Activated CD4-positive, alpha-beta T cell treated with anti-CD3 and anti-CD28 coated beads, Interleukin-10, Interleukin-2, amounts not matched to agents 100 ng/mL and 50 ng/mL, durations not matched to agents 16 hours and 8 hours (primary cell): ENCODE measurements at regions not wholly inside any gene's neighbourhood (a gene's known extent, or its start where the extent isn't known, plus 50 kb on each side); places are given as distances from the start of the nearest gene placed in this dataset.

Experiments
- DNase-seq: peaks from one replicate; pipeline ENCODE4 v3.0.0-alpha.2; 2020

GRCh38 chr6:112745765-112746164 is 398.6 kb downstream of the RFPL4B start:
- no peak for DNase-seq

GRCh38 chr6:112749673-112750072 is 402.5 kb downstream of the RFPL4B start:
- DNase-seq: no peak

GRCh38 chr6:112752305-112752704 is 405.2 kb downstream of the RFPL4B start:
- no peak for DNase-seq

DNA sequence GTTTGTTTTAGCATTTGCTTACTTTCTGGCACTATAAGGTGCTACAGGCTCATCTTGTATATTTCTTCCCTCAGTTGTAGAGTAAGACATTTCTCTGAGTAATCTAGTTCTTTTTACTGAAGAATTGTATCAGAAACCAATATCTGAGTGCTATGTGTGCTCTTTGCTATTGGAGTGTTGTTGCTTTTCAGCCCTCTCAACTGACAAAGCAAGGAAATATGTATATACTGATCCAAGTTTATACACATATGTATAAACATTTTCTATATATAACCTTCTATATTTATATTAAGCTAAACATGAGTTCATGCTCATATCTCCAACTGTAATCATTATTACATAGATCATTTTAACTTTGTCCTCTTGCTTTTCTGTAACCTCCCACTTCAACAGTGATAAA is 405.7 kb downstream of the RFPL4B start:
- no peak for DNase-seq

DNA sequence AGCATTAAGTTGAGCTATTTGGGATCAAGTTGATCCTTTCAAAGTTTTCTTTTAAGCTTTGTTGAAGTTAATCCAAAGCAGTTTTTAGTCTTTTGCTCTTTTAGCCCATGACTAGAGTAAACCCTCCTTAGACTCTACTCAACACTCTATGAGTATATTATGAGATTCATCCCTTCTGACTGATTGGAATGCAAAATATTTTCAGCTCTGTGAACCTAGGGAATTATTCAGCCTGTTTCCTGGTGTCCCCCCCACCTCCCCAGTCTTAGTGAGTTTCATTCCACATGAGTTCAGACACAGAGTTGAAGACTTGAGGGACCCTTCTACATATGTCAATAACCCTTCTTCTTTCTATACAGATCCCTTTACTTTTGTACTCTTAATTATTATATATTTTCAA is 413.7 kb downstream of the RFPL4B start:
- no peak for DNase-seq

DNA sequence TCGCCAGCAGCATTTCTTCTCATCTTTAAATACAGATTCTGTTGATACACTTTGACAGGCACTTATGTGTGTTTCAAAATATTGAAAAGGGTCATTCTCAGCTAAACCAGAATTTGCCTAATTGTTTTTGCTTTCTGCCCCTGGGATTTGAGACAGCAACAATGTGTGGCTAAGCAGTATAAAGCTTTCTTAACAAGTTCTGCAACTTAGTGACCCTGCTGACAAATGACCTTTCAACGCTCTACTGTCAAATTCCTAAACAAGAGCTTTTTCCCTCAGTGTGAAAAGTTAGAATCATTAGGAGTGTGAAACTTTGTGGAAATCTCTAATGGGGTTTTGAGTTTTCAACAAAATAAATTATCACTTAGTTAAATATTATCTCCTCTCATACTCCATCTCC is 414.6 kb downstream of the RFPL4B start:
- no peak for DNase-seq

- no peak for DNase-seq
Observed at GRCh38 chr6:112764377-112764776, 417.2 kb downstream of the RFPL4B start.

- DNase-seq: no peak
Observed at GRCh38 chr6:112770308-112770707, 423.2 kb downstream of the RFPL4B start.

DNA sequence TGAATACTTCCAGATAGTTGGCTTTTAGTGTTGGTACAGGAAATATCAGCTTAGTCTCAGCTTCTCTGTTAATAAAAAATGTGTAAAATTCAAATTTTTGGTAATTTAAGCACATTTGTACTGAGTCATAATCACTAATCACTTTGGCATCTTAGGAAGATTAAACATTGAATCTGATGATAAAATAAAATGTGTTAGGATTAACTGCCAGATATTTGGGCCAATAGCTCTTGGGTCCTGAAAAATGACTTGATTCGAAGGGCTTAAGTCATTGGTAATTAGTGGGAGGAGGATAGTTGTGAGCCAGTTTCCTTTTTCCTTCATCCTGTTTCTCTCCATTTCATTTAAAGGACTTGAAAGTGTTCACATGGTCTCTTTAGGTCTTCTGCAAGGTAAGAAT is 426.1 kb downstream of the RFPL4B start:
- no peak for DNase-seq

DNA sequence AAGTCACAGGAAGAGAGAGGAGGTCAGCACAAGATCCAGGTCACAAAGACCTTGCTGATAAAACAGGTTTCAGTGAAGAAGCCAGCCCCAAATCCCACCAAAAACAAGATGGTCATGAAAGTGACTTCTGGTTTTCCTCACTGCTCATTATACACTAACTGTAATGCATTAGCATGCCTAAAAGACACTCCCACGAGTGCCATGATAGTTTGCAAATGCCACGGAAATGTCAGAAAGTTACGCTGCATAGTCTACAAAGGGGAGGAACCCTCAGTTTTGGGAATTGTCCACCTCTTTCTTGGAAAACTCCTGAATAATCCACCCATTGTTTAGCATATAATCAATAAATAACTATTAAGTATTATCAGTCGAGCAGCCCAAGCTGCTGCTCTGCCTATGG is 427.2 kb downstream of the RFPL4B start:
- no peak for DNase-seq

- DNase-seq: peak; percentile 50
Observed at GRCh38 chr6:112780498-112781096, 433.5 kb downstream of the RFPL4B start.

GRCh38 chr6:112781241-112781640 is 434.1 kb downstream of the RFPL4B start:
- DNase-seq: no peak

DNA sequence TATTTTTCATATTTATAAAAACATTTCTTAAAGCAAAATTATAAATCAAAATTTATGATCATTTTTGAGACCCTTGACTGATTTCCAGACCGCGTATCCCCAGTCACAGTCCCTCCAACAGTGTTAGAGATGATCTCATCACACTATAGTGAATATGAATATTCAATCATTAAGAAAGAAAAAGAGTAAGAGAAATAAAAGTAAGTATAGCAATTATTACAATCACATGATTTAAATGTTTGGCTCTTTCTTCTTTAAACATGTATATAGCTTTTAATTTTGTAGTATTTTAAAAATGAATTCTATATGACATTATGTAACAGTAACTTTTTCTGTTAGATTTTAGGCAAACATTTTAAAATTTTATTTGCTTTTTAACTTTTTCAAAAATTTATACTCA is 438.3 kb downstream of the RFPL4B start:
- no peak for DNase-seq

GRCh38 chr6:112786801-112787200 is 439.7 kb downstream of the RFPL4B start:
- DNase-seq: no peak

DNA sequence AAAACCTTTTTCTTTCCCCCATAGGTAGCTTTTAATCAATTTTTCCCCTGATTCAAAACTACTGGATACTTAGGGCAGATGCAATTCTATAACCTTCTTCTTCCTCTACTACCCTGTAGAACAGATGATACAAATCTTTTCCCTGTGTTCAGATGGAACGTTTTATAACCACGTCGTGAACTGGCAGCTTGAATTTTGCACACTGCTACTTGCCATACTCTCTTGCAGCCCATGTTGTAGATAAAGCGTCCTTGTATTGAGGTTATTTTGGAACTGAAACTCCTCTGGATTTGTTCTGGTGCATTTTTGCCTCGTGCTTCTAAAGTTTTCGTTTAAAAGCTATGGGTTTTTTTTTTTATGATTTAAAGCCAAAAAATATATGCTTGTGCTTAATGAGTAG is 440.2 kb downstream of the RFPL4B start:
- no peak for DNase-seq

GRCh38 chr6:112795316-112795715 is 448.2 kb downstream of the RFPL4B start:
- DNase-seq: no peak

DNA sequence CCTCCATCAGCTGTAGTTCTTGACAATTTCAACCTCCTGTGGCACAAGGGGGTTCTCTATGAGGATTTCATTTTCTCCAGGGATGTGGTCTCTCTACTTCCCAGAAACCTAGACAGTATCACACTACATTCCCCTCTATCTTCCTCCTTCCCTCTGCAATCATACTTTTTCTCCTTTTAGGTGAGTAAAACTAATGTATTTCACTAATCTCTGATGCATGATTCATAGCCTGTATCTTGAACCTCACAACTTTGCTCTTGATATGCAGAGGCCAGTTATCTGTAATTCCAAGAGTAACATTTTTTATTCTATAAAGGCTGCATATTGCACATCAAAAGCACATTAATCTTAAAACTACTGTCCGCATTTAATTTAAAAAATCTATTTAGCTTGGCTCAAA is 449.6 kb downstream of the RFPL4B start:
- DNase-seq: no peak

- DNase-seq: no peak
Observed at GRCh38 chr6:112799889-112800288, 452.8 kb downstream of the RFPL4B start.

DNA sequence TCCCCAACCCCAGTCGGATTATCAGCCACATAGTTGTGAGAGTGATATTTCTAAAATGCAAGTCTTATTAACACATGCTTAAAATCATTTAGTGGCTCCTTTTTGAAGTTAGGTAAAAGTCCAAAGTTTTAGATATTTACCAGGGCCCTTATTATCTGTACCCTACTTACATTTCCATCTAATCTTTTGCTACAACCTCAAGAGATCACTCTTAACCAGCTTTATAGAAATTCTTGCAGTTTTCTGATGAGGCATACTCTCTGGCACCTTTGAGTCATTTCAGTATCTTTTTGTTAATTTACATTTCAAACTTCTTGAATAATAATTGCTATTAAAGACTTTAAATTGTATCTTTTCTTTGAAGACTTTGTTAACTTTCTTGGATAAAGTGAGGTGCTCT is 453.3 kb downstream of the RFPL4B start:
- no peak for DNase-seq

DNA sequence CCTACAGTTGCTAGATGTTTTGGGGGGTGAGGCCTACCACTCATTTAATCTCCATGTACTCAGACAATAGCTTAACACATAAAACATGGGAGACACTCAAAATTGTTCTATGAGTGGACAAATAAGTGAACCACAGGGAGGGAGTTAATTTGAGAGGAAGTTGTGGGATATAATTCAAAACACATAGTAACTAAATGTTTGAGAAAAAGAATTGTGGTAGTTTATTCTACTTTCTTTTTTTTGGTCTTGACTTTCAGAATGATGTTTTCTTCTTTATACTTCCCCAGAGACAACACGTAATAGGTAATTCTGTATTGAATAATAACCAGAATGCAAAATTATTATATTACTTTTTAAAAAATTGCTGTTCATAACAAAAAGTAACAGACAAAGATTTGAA is 453.8 kb downstream of the RFPL4B start:
- DNase-seq: no peak

DNA sequence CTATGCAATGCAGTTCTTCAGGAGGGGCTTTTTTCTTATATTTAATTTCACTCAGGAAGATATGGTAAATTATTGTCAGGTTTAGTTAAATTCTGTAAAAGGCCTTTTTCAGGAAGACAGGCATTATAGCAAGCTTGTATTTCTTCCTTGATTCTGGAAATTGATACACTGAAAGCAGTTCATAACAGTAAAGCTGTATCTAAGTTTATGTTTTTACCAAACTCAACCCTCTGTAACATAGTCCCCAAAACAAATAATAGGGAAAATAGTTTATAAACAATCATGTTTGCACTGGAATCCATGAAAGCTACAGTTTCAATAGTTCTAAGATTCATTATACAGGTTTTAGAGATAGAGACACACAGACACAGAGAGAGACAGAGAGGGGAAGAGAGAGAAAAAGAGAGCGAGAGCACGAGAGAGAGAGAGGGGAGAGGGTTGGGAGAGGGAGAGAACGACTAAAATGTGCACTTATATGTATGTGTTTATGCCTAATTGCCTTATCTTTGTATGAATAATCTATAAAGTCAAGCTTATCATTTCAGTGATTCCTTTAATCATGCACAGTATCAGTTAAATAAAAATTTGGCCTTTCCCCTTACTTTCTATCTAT is 454.4 kb downstream of the RFPL4B start:
- no peak for DNase-seq

- DNase-seq: no peak
Observed at GRCh38 chr6:112802144-112802543, 455.0 kb downstream of the RFPL4B start.

DNA sequence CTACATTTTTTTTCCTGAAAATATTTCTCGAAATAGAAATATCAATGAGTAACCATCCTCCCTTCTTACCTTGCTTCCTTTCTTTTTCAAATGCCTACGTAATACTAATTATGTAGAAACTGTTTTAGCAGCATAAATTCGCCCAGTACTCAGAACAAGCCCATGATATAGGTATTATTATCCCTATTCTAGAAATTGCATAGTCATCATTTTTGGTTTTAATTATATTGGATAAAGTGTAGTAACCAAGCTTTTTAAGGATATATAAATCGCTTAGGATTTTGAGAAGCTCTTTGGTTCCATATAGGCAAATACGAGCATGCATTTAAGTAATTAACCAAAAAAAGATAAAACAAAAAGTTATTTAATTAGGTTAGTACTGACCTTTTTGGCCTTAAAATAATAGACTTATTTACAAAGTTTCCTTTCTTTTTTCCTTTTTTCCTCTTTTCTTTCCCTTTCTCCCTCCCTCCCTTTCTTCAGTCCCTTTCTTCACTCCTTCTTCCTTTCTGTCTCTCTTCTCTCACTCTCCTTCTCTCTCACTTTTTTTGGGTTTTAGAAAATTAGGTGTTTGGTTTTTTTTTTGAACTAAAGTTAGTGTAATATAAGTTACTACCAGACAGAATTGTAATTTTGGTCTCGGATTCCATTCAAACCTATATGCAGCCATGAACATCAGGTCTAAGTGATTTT is 457.7 kb downstream of the RFPL4B start:
- DNase-seq: no peak

DNA sequence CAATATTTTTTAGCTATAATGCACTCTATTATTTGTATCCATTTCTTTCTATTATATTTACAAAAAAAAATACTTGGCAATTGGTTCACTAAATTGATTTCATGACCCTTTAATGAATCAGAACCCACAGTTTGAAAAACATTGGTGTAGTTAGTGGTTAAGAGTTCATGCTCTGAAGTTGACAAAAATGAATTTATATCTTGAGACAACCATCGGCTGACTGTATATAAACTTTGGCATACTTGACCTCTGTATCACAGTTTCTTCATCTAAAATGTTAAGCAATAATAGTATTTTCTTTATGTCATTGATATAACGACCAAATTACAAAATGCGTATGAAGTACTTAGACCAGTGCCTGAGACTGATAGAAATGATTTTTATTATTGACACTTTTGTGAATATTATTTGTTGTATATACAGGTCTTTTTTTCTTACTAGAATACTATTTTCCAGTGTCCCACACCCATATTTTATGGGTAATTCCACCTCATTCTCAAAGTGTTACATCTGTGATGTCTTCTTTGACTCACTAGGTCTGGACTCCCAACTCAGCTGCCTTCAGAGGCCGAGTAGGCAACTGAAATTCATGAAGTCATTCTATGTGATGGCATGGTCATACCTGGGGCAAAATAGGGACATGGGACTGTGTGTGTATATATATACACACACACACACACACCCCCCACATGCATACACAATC is 459.2 kb downstream of the RFPL4B start:
- DNase-seq: no peak
